Stimulated activated CD4-positive, alpha-beta T cell treated with anti-CD3 and anti-CD28 coated beads, Interleukin-1b, Interleukin-23, amount 100 ng/mL, for 4 hours (primary cell): ENCODE measurements at regions not wholly inside any gene's neighbourhood (a gene's known extent, or its start where the extent isn't known, plus 50 kb on each side); places are given as distances from the start of the nearest gene placed in this dataset.

Experiments
- DNase-seq, 2 donors: peaks; one replicate each; pipeline ENCODE4 v3.0.0-alpha.2; 2020; ENCODE audit warnings: low read depth in 2 of 2

- no peak for DNase-seq
Measured at GRCh38 chr14:31943861-31944255, 133.2 kb upstream of the ARHGAP5 start.

- no peak for DNase-seq
Measured at GRCh38 chr14:31944256-31945073, 132.6 kb upstream of the ARHGAP5 start.

GRCh38 chr14:31945074-31945613, 132.0 kb upstream of the ARHGAP5 start:
- no peak for DNase-seq

GRCh38 chr14:31945701-31946100, 131.4 kb upstream of the ARHGAP5 start:
- no peak for DNase-seq

- no peak for DNase-seq
Measured at GRCh38 chr14:31947076-31947475, 130.0 kb upstream of the ARHGAP5 start.

GRCh38 chr14:31947680-31948595, 129.2 kb upstream of the ARHGAP5 start:
- no peak for DNase-seq

GRCh38 chr14:31949709-31950108, 127.4 kb upstream of the ARHGAP5 start:
- DNase-seq = no peak

GRCh38 chr14:31950331-31950730, 126.8 kb upstream of the ARHGAP5 start:
- DNase-seq = no peak

- DNase-seq = no peak
Measured at GRCh38 chr14:31950764-31951637, 126.1 kb upstream of the ARHGAP5 start.

GRCh38 chr14:31951638-31951964, 125.5 kb upstream of the ARHGAP5 start:
- no peak for DNase-seq

- no peak for DNase-seq
Measured at GRCh38 chr14:31952573-31952972, 124.5 kb upstream of the ARHGAP5 start.

- DNase-seq = no peak
Measured at GRCh38 chr14:31953210-31953609, 123.9 kb upstream of the ARHGAP5 start.

GRCh38 chr14:31954991-31955390, 122.1 kb upstream of the ARHGAP5 start:
- DNase-seq = no peak

GRCh38 chr14:31955936-31956579, 121.0 kb upstream of the ARHGAP5 start:
- no peak for DNase-seq

- DNase-seq = no peak
Measured at GRCh38 chr14:31957565-31957964, 119.5 kb upstream of the ARHGAP5 start.

- DNase-seq = no peak
Measured at GRCh38 chr14:31960039-31960438, 117.1 kb upstream of the ARHGAP5 start.

GRCh38 chr14:31961896-31962295, 115.2 kb upstream of the ARHGAP5 start:
- DNase-seq = no peak

- DNase-seq = no peak
Measured at GRCh38 chr14:31962920-31963319, 114.2 kb upstream of the ARHGAP5 start.

- DNase-seq = no peak
Measured at GRCh38 chr14:31963587-31963986, 113.5 kb upstream of the ARHGAP5 start.

GRCh38 chr14:31964490-31964889, 112.6 kb upstream of the ARHGAP5 start:
- no peak for DNase-seq

- DNase-seq = no peak
Measured at GRCh38 chr14:31965071-31965734, 111.9 kb upstream of the ARHGAP5 start.
